GM21619 (cell line): ENCODE measurements at regions not wholly inside any gene's neighbourhood (a gene's known extent, or its start where the extent isn't known, plus 50 kb on each side); places are given as distances from the start of the nearest gene placed in this dataset.

ENCODE experiments used
- ATAC-seq: cut with Tn5 transposase; IDR thresholded peaks from one replicate; pipeline ENCODE4 v1.9.1; 2021; ENCODE audit not compliant: unreplicated experiment

- no peak for ATAC-seq
These were observed 488.4 kb upstream of the PIK3C3 start for GRCh38 chr18:41466436-41467160.

GRCh38 chr18:41465386-41465785 is 489.6 kb upstream of the PIK3C3 start:
- no peak for ATAC-seq

- no peak for ATAC-seq
These were observed 490.8 kb upstream of the PIK3C3 start for GRCh38 chr18:41464278-41464677.

GRCh38 chr18:41462946-41463345 is 492.1 kb upstream of the PIK3C3 start:
- ATAC-seq: no peak

DNA sequence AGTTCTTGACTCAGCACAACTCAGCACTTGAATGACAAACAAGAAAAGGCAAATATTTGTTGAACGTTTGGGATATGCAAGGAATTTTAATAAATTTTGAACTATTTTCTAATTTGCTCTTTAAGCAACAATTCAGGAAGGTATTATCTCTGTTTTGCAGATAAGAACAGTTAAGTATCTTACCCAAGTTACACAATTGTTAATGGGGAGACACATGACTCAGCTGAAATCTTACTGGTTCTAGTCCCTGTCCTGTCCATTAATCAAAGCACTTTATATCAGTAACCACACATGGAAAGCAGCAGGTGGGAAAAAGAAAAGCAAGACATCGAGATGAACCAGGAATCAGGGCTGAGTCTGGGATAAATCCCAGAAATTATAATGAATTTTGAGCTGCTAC is 493.9 kb upstream of the PIK3C3 start:
- ATAC-seq: no peak

- ATAC-seq: no peak
These were observed 495.4 kb upstream of the PIK3C3 start for GRCh38 chr18:41459656-41460055.

GRCh38 chr18:41458376-41458775 is 496.7 kb upstream of the PIK3C3 start:
- no peak for ATAC-seq

GRCh38 chr18:41457765-41458326 is 497.2 kb upstream of the PIK3C3 start:
- no peak for ATAC-seq

DNA sequence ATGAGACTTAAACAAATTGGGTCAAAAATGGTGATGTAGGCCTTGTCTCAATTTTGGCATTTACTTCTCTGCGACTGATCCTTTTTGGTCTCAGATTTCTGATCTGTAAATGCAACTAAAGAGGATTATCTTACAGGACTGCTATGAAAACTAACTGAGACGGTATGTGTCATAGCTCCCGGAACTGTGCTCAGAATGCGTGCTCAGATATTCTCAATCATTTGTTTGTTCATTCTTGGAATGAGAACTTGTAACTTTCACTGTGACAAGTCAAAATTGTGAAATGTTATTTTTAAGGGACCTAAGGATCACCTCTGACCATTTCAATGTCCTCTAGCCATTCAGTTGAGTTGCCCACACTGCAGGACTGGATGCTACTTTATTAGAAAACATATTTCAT is 498.2 kb upstream of the PIK3C3 start:
- no peak for ATAC-seq

DNA sequence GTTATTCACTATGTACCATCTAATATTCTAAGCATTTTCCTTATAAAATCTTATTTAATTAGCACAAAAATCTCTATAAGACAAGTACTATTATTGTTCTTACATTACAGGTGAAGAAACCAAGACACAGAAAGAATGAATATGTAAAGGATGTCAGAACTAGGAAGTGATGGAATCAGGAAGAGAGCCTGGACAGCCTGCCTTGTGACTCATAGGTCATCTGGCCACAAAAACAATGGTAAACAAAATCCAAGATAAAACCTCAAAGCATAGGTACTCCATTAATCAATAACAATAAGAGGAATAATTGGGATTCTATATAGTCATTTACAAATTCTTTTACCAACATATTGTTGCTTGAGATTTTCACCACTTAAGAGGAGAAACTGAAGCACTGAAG is 505.4 kb upstream of the PIK3C3 start:
- no peak for ATAC-seq

- no peak for ATAC-seq
These were observed 510.1 kb upstream of the PIK3C3 start for GRCh38 chr18:41444943-41445342.

DNA sequence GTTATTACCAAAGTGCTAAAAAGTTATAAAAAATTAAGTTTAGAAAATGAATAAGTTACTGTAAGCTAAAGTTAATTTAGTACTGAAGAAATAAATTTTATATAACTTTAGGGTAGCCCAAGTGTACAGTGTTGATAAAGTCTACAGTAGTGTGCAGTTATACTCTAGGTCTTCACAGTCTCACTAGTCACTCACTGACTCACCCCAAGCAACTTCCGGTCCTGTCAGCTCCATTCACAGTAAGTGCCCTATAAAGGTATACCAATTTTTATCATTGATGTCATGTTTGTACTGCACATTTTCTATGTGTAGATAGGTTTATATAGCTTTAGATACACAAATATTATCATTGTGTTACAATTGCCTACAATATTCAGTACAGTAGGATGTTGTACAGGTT is 518.3 kb upstream of the PIK3C3 start:
- ATAC-seq: no peak

DNA sequence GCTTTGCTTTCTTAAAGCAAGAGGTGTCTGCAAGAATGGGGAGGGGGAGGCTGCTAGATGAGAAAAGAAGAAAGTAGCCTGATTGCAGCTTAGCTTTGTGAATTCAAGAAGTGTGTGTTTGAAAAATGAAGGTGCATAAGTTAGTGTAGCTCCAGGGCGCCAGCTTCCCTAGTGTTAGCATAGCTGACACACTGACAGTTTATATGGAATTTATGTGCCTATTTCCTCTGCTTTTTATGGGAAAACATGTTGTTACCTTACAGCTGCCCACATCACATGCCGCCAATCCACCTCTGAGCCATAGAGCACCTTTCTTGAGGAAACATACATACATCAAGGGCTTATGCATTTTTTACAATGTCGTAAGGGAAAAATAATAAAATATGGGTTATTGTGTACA is 536.4 kb upstream of the PIK3C3 start:
- no peak for ATAC-seq

GRCh38 chr18:41416044-41416443 is 539.0 kb upstream of the PIK3C3 start:
- no peak for ATAC-seq

DNA sequence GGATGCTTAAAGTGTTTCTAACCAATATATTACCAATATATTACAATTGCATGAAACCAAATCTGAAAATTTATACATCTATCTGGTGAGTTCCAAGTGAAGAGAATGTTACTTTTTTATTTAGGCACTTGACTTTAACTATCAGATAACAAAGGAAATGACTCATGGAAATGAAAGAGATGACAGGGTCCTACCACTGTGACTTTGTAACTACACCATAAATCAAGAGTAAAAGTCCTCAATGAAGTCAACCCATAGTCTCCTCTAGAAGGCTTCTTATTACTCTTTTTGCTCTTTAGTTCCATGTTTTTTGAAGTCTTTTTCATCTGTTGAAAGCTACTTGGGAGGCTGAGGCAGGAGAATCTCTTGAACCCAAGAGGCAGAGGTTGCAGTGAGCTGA is 545.0 kb upstream of the PIK3C3 start:
- no peak for ATAC-seq

- ATAC-seq: no peak
These were observed 548.2 kb upstream of the PIK3C3 start for GRCh38 chr18:41406834-41407233.

- ATAC-seq: no peak
These were observed 558.2 kb upstream of the PIK3C3 start for GRCh38 chr18:41396861-41397260.

DNA sequence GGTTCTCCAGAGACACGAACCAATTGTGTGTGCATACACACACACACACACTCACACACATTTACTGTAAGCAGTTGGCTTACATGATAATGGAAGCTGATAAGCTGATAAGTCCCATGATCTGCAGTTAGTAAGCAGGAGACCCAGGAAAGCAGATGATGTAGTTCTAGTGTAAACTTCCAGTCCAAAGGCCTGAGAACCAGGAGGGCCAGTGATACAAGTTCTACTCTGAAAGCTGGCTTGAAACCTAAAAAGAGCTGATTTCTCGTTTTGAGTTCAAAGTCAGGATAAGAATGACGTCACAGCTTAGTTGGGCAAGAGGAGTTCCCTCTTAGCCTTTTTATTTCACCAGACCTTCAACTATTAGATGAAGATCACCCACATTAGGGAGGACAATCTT is 558.8 kb upstream of the PIK3C3 start:
- ATAC-seq: no peak

- ATAC-seq: no peak
These were observed 559.3 kb upstream of the PIK3C3 start for GRCh38 chr18:41395695-41396094.

DNA sequence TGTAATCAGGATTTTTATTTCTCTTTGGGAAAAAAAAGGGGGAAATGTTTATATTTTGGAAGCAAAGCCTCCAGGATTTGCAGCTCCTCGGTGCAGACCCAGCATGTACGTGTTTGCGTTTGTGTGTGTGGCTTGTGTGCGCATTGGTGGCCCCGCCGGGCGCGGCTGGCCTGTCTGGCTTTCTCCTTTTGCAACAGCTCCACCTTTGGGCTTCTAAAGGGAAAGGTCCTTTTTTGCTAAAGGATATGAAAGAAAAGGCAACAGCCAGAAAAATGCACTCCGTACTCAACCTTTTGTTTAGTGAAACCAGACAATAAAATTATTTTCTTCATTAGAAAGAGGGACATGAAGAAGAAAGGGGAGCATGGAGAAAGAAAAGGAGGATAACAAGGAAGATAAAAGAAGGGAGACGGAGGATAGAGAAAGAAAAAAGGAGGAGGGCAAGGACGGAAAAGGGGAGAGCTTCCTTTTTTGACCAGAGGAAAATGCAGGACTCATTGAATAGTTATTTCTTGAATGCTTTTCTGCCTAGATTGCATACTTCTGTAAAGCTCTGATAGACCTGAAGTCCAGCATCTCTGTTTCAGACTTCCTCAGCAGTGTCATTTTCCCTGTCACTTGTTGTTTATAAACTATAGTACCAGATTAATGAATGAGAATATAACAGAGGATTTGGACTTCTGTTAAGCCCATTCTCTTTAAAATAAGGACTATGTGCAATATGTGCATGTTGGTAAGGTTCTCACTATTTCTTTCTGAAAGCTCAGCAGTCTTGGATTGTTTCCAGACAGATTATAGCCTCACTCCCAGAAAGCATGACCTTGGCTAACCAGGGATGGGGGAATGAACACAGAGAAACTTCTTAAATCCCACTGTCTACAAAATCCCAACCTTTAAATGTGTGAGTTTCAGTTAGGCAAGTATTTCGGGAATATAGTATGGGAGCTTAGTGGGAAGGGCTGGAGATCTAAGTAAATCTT is 563.1 kb upstream of the PIK3C3 start:
- ATAC-seq: no peak

DNA sequence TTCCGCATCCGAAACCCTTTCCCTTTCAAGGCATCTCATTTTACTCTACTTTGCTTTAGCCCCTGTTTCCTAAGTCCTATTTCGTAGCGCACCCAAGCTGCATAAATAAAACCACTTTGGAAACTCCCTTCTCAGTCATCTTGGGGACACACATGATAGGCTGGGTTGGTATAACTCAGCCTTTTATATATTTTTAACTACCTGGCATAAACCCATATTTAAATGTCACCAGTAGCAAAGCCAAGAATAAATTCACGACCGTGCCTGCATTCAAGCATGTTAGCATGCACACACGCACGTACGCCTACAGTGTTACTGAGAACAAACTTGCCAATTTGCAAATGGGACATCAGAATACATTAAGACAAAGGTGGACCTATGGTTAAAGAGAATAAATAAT is 564.7 kb upstream of the PIK3C3 start:
- no peak for ATAC-seq

- no peak for ATAC-seq
These were observed 576.4 kb upstream of the PIK3C3 start for GRCh38 chr18:41378598-41378997.
